ENCODE measurements at regions not wholly inside any gene's neighbourhood (a gene's known extent, or its start where the extent isn't known, plus 50 kb on each side); places are given as distances from the start of the nearest gene placed in this dataset.

DNA sequence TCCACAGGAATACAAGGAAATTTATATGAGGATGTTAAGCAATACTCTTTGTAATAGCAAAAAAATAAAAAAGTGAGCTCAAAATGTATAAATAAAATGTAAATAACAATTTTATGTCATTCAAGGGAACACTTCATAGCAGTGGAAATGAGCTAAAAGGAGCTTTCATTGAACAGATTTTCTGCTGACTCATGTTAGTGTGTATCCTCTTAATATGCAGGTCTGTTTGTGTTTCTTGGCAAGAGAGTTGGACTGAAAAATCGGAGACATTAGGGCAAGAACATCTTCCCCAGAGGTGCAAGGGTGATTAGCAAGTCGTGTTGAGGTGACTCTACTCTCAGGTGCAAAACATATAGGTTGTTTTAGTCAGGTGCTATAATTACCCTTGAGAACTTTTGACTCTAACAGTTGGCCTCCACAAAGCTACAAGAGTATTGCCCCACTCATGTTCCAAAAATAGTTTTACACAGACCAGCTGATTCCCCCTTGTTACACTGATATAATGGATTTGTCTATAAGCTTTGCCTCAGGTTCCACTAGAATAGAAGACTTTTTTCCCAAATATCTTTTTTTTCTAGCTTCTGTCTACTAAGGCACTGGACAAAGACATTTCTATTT, 702.9 kb downstream of the TENT5A start:
- Histone ChIP-seq H2AFZ (ENCODE audit: low read length) (no peak overlapping the region), H3K79me2 (ENCODE audit: control insufficient read depth in 1 of 2, insufficient read depth in 2 of 2, low read length in 2 of 2) (no peaks in the 10 kb centered on the region), H3K9ac (replicated peaks in 1 of 4; ENCODE audit: extremely low read depth in 1 of 4, low read depth in 3 of 4, low read length in 3 of 4) (no peak overlapping the region), H3K27me3 (replicated peaks in 1 of 4; ENCODE audit: control insufficient read depth in 3 of 4, extremely low read depth in 1 of 4, insufficient read depth in 3 of 4, low read length in 3 of 4) (no peaks in the 10 kb centered on the region), H2BK5ac (ENCODE audit: low read depth, low read length) (no peak overlapping the region), H3K27ac (ENCODE audit: low read depth, low read length) (no peak overlapping the region), H2BK12ac (ENCODE audit: low read depth, low read length) (no peak overlapping the region), H3K4me1 (replicated peaks in 1 of 4; ENCODE audit: control insufficient read depth in 3 of 4, insufficient read depth in 4 of 4, low read length in 3 of 4) (no peaks in the 10 kb centered on the region), H3K14ac (ENCODE audit: insufficient read length) (no peak overlapping the region), H3K4ac (replicated peaks; ENCODE audit: insufficient read length, low read depth, low read length) (no peak overlapping the region), H3K23me2 (ENCODE audit: low read depth, low read length) (no peaks in the 10 kb centered on the region), H2BK15ac (ENCODE audit: low read length) (no peak overlapping the region), H4K20me1 (replicated peaks in 1 of 2; ENCODE audit: control insufficient read depth in 1 of 2, insufficient read depth in 2 of 2, low read length in 2 of 2) (no peaks in the 10 kb centered on the region), H4K5ac (ENCODE audit: insufficient read length, low read depth, low read length) (no peak overlapping the region), H3K23ac (ENCODE audit: insufficient read length) (no peak overlapping the region), H3K79me1 (ENCODE audit: low read depth, low read length) (no peaks in the 10 kb centered on the region), H3K4me3 (ENCODE audit: extremely low read depth in 1 of 4, insufficient read depth in 2 of 4, low read depth in 3 of 4, low read length in 4 of 4) (no peak overlapping the region), H2AK5ac (ENCODE audit: low read depth, low read length) (no peak overlapping the region), H3K36me3 (ENCODE audit: control insufficient read depth in 2 of 4, insufficient read depth in 4 of 4, low read length in 3 of 4) (no peaks in the 10 kb centered on the region), H3K4me2 (ENCODE audit: insufficient read depth in 1 of 2, low read depth in 2 of 2, low read length in 2 of 2) (no peak overlapping the region), H2BK20ac (ENCODE audit: low read length) (no peak overlapping the region), H3K56ac (replicated peaks; ENCODE audit: insufficient read length, low read depth, low read length) (no peak overlapping the region), H3K18ac (ENCODE audit: extremely low read depth, low read length) (no peak overlapping the region), H2BK120ac (replicated peaks; ENCODE audit: low read depth, low read length) (no peak overlapping the region), H4K91ac (replicated peaks; ENCODE audit: insufficient read length, low read length) (no peak overlapping the region), H3K9me3 (ENCODE audit: insufficient read depth in 2 of 2, low read depth in 1 of 2, low read length in 1 of 2) (no peaks in the 10 kb centered on the region), H4K8ac (ENCODE audit: extremely low read depth, insufficient read depth, low read length) (no peak overlapping the region)
- DNase-seq (ENCODE audit: low read depth in 1 of 2, low spot score in 2 of 2) (no peak), FAIRE-seq (no peak)
- TF ChIP-seq EGR1 (IDR thresholded peaks at IDR 0.05; ENCODE audit: borderline replicate concordance, low read depth, low read length) = no peak
- peak; percentile 4; the same call in 1 of the 2 replicates for TF ChIP-seq MAFK (IDR thresholded peaks at IDR 0.05; ENCODE audit: low read depth, low read length)
- TF ChIP-seq YY1 (IDR thresholded peaks at IDR 0.05; ENCODE audit: low read depth, low read length) = no peak
- 0 out of 2 replicates have a peak, but pooled peaks have one; percentile 34 for TF ChIP-seq BACH1 (IDR thresholded peaks at IDR 0.05; ENCODE audit: low read length)
- TF ChIP-seq PHF8 (conservative IDR thresholded peaks at IDR 0.05; ENCODE audit: low read depth, low read length) = no peak
- TF ChIP-seq SP1 (IDR thresholded peaks at IDR 0.05; ENCODE audit: low read depth, low read length) = no peak
- no peak for TF ChIP-seq SAP30 (IDR thresholded peaks at IDR 0.05; ENCODE audit: insufficient read depth, insufficient replicate concordance, low read length)
- 92% methylated on average over 2 of the region's 2 CpGs; no CpG with 5 or more reads in 1 of the 2 experiments for WGBS, 2 experiments (ENCODE audit: extremely low coverage in 1 of 2, insufficient coverage in 1 of 2, insufficient read length in 1 of 2, insufficient replicate concordance in 2 of 2, low coverage in 1 of 2, low lambda C conversion rate in 2 of 2, missing lambda C conversion rate in 1 of 2)
- ChIA-PET CTCF (ENCODE audit: partially characterized antibody) (interaction anchor here (1.1 kb wide), 1 partner anchor 26 kb away, joined by 5 read pairs; no protein-coding TSS in a partner anchor), POLR2A (ENCODE audit: partially characterized antibody) (no interaction called here)

All from H1 (cell line).